Left renal pelvis (tissue), 4 donors: ENCODE measurements at regions not wholly inside any gene's neighbourhood (a gene's known extent, or its start where the extent isn't known, plus 50 kb on each side); places are given as distances from the start of the nearest gene placed in this dataset.
"Not testable (repeated sequence)": the region's sequence is repeated elsewhere in the genome, so short reads cannot be mapped to it uniquely, and the experiment has no call there.

ENCODE experiments used
- DNase-seq, 4 donors: peaks; one replicate each; pipeline ENCODE4 v3.0.0-alpha.2; 2013; ENCODE audit warnings: low read depth in 4 of 4, low spot score in 3 of 4

GRCh38 chrX:68978255-68978654 lies 149.4 kb downstream of the EFNB1 start:
- no peak for DNase-seq

GRCh38 chrX:68953331-68953730 lies 124.5 kb downstream of the EFNB1 start:
- no peak for DNase-seq

GRCh38 chrX:68951942-68952619 lies 123.3 kb downstream of the EFNB1 start:
- not testable (repeated sequence) for DNase-seq

GRCh38 chrX:68950937-68951336 lies 122.1 kb downstream of the EFNB1 start:
- DNase-seq, result no peak

- DNase-seq, result no peak
Observed at GRCh38 chrX:68947882-68948605, 119.2 kb downstream of the EFNB1 start.

- no peak for DNase-seq
Observed at GRCh38 chrX:68945603-68946228, 116.9 kb downstream of the EFNB1 start.

GRCh38 chrX:68945081-68945602 lies 116.3 kb downstream of the EFNB1 start:
- DNase-seq, result no peak

- no peak for DNase-seq
Observed at GRCh38 chrX:68944211-68944610, 115.4 kb downstream of the EFNB1 start.

- DNase-seq, result no peak
Observed at GRCh38 chrX:68942840-68943239, 114.0 kb downstream of the EFNB1 start.

GRCh38 chrX:68942104-68942503 lies 113.3 kb downstream of the EFNB1 start:
- DNase-seq, result no peak

- no peak for DNase-seq
Observed at GRCh38 chrX:68941385-68941952, 112.6 kb downstream of the EFNB1 start.

GRCh38 chrX:68940601-68941000 lies 111.8 kb downstream of the EFNB1 start:
- DNase-seq, result no peak

GRCh38 chrX:68939868-68940267 lies 111.0 kb downstream of the EFNB1 start:
- no peak for DNase-seq

- no peak for DNase-seq
Observed at GRCh38 chrX:68938244-68939004, 109.6 kb downstream of the EFNB1 start.

- no peak for DNase-seq
Observed at GRCh38 chrX:68937581-68937980, 108.8 kb downstream of the EFNB1 start.

GRCh38 chrX:68936608-68937007 lies 107.8 kb downstream of the EFNB1 start:
- no peak for DNase-seq

GRCh38 chrX:68936126-68936525 lies 107.3 kb downstream of the EFNB1 start:
- DNase-seq, result no peak

GRCh38 chrX:68935362-68935761 lies 106.5 kb downstream of the EFNB1 start:
- no peak for DNase-seq

GRCh38 chrX:68934922-68935321 lies 106.1 kb downstream of the EFNB1 start:
- no peak for DNase-seq

- no peak for DNase-seq
Observed at GRCh38 chrX:68934421-68934820, 105.6 kb downstream of the EFNB1 start.

- no peak for DNase-seq
Observed at GRCh38 chrX:68932611-68933010, 103.8 kb downstream of the EFNB1 start.
